ENCODE measurements at regions not wholly inside any gene's neighbourhood (a gene's known extent, or its start where the extent isn't known, plus 50 kb on each side); places are given as distances from the start of the nearest gene placed in this dataset.

DNA sequence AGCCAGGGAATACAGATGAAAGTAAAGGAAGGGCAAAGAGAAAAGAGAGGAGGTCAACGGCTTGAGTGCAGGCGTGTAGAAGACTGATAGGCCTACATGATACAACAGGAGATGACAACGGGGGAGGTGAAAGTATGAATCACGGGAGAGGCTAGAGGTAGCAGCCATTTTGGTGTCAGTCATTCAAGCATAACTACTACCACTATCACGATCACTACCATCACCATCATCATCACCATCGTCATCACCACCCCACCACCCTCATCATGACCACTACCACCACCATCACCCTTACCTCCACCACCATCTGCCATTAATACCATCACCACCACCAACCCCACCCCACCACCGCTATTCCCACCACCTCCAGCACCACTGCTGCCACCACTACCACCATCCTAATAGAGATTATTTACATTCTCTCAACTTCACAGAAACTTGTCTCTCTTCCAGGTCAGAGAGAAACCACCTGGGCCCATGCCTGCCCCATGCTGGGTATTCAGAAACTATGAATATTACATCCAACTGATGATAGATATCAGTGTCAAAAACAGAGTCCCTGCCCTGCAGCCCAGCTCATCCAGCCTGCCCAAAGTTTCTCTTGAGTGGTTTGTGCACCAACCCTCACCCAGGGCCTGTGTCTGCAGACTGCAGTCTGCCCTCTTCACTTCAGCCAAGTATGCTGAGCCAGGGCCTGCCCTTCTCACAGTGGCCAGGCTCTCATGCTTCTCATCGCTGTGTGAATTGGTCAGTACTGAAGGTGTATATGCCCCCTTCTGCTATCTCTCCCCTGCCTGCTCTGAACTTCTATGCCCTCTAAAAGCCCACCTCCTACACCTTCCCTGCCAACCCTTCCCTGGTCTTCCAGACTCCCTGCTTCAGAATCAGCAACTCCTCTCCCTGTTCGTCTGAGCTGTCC, 215.6 kb upstream of the TLE3 start:
- TF ChIP-seq, protein P1, sequence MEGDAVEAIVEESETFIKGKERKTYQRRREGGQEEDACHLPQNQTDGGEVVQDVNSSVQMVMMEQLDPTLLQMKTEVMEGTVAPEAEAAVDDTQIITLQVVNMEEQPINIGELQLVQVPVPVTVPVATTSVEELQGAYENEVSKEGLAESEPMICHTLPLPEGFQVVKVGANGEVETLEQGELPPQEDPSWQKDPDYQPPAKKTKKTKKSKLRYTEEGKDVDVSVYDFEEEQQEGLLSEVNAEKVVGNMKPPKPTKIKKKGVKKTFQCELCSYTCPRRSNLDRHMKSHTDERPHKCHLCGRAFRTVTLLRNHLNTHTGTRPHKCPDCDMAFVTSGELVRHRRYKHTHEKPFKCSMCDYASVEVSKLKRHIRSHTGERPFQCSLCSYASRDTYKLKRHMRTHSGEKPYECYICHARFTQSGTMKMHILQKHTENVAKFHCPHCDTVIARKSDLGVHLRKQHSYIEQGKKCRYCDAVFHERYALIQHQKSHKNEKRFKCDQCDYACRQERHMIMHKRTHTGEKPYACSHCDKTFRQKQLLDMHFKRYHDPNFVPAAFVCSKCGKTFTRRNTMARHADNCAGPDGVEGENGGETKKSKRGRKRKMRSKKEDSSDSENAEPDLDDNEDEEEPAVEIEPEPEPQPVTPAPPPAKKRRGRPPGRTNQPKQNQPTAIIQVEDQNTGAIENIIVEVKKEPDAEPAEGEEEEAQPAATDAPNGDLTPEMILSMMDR (IDR thresholded peaks at IDR 0.05): no peak
- TF ChIP-seq POLR2A (IDR thresholded peaks at IDR 0.05): no peak
